Caki2 (cell line): ENCODE measurements at regions not wholly inside any gene's neighbourhood (a gene's known extent, or its start where the extent isn't known, plus 50 kb on each side); places are given as distances from the start of the nearest gene placed in this dataset.
A peak's percentile ranks its signal among the peaks of the same experiment; 100 is the strongest.

Source experiments
- DNase-seq: peaks from one replicate; pipeline ENCODE4 v3.0.0-alpha.2; 2015; ENCODE audit warnings: low read depth
- in situ Hi-C: cut with HindIII; loops from 2 replicates; pipeline ENCODE4 v1.10.0; 2016; ENCODE audit warnings: low sequenced_read_pairs, low pct_unique_long_range_greater_than_20kb, mixed read lengths

DNA sequence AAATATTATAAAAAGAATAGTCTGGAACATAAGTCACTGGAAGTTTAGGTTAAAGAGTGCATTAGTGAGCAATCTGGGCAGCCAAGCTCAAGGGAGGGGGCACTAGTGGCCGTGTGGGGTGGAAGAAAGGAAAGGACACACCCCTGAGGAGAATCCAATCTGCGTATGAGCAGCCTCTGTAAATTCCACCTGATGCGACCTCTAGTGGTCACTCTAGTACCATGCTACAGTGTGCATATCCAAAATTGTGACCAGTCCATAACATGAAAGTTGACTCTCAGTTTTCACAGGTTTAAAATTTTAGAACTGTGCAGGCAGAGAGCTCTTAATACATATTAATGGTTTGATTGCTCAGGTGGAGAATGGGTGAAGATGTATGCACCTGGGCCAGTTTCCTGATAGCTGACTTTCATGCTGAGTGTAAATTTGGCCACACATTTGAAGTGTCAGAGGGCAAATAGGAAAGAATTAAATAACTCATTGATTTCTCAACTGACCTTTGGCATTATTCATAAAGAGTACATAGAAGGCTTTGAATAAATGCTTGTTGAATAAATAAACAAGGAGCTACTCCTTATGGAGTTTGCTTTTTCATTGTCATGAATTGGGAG lies 105.9 kb upstream of the C21orf91 start:
- peak; percentile 28 for DNase-seq
- in situ Hi-C loops, result no loop called here

DNA sequence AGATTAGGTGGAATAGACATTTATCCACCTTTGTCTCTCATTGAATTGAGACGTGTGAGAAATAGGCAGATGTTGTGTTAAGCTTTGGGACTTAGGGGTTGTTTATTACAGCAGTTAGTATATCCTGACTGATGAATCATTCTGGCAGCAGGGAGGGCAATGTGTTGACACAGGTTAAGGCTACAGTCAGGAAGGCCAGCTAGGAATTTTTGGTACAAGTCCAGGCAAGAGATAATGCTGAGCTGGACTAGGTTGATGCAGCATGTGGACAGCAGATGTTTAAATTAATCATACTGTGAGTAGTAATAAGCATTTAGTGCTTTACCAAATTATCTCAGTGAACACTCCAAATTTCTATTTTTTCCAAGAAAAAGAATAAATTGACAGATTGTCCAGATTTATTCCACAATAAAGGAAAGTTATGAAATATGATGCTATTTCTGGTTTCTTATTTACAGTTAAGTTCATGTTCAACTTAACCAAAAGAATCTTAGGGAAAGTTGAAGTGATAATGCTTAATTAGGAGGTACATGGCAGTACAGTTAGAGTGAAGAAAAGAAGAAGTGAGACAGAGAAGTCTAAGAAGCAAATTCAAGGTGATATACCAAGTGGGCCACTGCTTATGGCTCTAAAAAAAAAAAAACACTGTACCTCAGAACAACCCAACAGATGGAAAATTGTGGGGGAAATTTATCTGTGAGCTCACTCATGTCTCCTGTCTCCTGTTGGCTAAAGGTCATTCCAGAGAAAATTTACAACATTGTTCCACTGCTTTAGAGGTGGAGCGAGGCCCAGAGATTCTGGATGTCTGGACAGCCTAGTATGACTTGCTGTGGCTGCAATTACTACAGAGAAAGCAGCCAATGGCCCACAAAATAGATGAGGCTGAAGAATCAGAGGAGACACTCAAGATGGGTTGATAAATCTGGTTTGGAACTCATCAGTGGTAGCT lies 102.7 kb upstream of the C21orf91 start:
- in situ Hi-C loops, result no loop called here
- no peak for DNase-seq

- in situ Hi-C loops, result no loop called here
Observed at GRCh38 chr21:17915976-17916375, 96.8 kb upstream of the C21orf91 start.

GRCh38 chr21:17911628-17912027 lies 92.5 kb upstream of the C21orf91 start:
- DNase-seq, result no peak
- in situ Hi-C loops, result no loop called here

More at GRCh38 chr21:17915976-17916375, 96.8 kb upstream of the C21orf91 start:
- no peak for DNase-seq

GRCh38 chr21:17903929-17904639 lies 84.9 kb upstream of the C21orf91 start:
- in situ Hi-C loops, result no loop called here
- no peak for DNase-seq

DNA sequence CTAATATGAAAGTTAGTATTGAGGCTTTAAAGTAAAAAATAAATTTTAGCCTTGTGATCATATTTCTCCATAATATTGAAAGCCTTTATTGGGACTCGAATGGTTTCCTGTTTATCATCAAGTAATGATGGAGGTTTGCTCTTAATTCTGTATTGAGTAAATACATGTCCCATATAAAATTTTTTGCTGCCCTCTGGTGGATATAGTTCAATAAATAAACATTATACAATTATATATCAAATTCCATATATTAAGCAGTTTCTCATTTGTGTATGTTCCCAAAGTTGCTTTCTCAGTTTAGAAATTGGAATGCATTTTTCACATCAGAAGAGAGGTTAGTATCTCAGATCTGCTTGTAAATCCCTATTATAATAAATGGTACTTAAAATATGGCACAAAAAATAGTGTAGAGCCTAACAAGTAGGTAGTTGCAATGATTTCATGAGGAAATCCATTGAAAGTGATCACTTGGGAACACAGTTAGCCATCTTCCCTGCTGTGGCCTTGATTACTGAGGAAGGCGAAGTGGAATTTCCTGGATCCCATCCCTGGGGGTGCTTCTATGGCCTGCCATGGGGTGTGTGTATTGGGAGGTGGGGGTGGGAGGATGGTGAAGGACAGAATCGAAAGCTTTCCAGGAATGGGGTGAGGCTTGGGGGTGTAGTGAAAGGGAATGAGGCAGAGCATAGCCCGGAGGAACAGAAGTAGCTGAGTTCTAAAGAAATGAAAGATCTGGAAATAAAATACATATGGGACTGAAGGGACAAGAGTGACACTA lies 84.1 kb upstream of the C21orf91 start:
- no peak for DNase-seq

GRCh38 chr21:17901458-17902079 lies 82.4 kb upstream of the C21orf91 start:
- in situ Hi-C loops, result no loop called here
- DNase-seq, result no peak

More for the DNA sequence above, 84.1 kb upstream of the C21orf91 start:
- in situ Hi-C loops, result no loop called here

DNA sequence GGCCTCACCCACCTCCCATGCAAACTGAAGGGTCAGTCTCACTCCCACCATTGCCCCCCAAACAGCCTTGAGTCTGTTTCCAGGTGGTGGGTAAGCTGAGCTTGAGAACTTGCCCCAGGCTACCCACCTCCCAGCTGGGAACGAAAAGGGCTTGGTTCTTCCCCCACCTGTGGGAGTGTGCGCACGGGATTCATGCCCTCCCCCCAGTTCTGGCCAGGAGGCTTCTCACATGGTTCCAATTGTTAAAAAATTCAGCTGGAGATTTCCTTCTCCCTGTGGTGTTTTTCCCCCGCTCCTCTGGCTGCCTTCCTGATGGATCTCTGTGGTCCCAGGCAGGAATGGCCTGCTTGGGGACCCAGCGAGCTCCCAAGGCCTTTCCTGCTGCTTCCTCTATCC lies 81.8 kb upstream of the C21orf91 start:
- DNase-seq, result no peak
- in situ Hi-C loops, result no loop called here

DNA sequence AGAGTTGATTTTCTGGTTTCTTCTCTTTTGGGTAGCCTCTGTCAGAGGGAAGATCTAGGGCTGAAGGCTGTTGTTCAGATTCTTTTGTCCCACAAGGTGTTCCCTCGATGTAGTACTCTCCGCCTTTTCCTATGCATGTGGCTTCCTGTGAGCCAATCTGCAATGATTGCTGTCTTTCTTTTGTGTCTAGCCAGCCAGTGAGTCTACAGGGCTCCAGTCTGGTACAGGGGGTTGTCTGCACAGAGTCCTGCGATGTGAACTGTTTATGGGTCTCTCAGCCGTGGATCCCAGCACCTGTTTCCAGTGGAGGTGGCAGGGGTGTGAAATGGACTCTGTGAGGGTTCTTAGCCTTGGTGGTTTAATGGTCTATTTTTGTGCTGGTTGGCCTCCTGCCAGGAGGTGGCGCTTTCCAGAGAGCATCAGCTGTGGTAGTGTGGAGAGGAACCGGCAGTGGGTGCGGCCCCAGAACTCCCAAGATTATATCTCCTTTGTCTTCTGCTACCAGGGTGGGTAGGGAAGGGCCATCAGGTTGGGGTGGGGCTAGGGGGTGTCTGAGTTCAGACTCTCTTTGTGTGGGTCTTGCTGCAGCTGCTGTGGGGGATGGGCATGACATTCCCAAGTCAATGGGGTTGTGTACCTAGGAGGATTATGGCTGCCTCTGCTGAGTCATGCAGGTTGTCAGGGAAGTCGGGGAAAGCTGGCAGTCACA lies 81.3 kb upstream of the C21orf91 start:
- in situ Hi-C loops, result no loop called here

DNA sequence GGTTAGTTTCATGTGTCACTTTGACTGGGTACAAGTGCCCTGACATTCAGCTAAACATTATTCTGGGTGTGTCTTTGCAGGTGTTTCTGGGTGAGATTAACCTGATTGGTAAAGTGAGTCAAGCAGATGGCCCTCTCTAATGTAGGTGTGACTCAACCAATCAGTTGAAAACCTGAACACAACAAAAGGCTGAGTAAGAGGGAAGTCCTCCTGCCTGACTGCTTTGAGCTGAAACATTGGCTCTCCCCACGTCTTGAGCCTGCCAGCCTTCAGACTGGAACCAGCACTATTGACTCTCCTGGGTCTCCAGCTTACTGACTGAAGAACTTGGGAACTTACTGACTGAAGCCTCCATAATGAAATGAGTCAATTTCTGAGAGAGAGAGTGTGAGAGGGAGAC lies 70.0 kb upstream of the C21orf91 start:
- in situ Hi-C loops, result no loop called here
- no peak for DNase-seq

More for the DNA sequence above, 81.3 kb upstream of the C21orf91 start:
- no peak for DNase-seq

DNA sequence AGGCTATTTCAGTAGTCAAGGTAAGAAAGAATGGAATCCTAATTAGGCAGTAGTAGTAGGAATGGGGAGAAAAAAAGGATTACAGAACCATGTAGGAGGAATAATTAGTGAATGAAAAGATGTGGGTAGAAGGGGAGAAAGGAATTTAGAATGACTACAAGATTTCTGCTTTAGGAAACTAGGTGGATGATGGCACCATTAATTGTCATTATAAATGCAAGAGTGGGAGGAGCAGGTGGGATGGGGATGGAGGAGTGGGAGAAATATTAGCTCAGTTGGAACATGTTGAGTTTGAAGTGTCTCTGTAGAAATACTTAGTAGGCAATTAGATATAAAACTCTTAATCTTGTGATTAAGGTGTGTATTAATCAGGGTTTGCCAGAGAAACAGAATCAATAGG lies 50.0 kb upstream of the C21orf91 start:
- in situ Hi-C loops, result no loop called here
- DNase-seq, result no peak
